NB4 (cell line): ENCODE measurements at regions not wholly inside any gene's neighbourhood (a gene's known extent, or its start where the extent isn't known, plus 50 kb on each side); places are given as distances from the start of the nearest gene placed in this dataset.

Experiments used
- CTCF ChIP-seq: IDR thresholded peaks from one replicate; pipeline ENCODE4 v1.5.1; 2012; ENCODE audit warnings: low read depth, low read length
- POLR2A ChIP-seq: IDR thresholded peaks from 2 replicates; pipeline ENCODE4 v1.6.1; 2011; ENCODE audit warnings: mild to moderate bottlenecking; ENCODE audit not compliant: insufficient read length; ENCODE audit errors: extremely low read depth

- no peak for TF ChIP-seq CTCF
- no peak for TF ChIP-seq POLR2A
These were observed 566.0 kb downstream of the GBE1 start for GRCh38 chr3:81195478-81195877.
